Inferior parietal cortex (tissue), 1 donor: ENCODE measurements at regions not wholly inside any gene's neighbourhood (a gene's known extent, or its start where the extent isn't known, plus 50 kb on each side); places are given as distances from the start of the nearest gene placed in this dataset.

Experiments
- DNase-seq: peaks from one replicate; pipeline ENCODE4 v3.0.0-alpha.2; 2016; ENCODE audit errors: extremely low spot score

DNA sequence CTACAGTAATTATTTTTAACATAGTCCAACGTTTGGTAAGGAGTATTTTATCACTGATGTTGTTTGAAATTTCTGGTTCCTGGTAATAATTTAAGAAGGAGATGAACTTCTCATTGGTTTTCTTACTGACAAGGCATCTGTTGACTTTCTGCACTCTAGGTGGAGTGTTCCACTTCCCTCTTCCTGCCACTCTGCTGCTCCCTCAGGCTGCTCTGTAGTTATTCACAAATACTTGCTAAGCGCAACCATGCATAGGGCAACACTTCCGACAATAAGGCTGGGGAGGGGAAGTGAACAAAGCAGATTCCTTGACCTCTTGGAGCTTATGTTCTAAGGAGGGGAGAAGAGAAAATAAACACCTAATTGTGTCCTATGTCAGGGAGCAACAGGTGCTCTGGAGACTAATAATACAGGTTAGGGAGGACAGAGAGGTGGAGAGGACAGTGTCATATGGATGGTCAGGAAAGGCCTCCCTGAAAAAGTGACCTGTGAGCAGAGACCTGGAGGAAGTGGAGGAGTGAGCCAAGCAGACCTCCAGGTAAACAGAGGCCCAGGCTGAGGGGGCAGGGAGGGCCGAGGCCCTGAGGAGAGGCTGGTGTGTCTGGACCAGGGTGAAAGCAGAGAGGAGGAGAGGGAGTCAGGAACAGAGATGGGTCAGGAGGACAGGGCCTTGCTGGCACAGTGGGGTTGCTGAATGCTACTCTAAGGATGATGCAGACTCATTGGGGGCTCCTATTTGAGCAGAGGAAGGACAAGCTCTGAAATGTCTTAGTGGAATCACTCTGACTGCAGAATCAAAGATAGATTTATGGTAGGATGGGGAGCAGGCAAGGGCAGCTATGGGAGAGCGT lies 134.8 kb upstream of the SLC24A3 start:
- DNase-seq = no peak

DNA sequence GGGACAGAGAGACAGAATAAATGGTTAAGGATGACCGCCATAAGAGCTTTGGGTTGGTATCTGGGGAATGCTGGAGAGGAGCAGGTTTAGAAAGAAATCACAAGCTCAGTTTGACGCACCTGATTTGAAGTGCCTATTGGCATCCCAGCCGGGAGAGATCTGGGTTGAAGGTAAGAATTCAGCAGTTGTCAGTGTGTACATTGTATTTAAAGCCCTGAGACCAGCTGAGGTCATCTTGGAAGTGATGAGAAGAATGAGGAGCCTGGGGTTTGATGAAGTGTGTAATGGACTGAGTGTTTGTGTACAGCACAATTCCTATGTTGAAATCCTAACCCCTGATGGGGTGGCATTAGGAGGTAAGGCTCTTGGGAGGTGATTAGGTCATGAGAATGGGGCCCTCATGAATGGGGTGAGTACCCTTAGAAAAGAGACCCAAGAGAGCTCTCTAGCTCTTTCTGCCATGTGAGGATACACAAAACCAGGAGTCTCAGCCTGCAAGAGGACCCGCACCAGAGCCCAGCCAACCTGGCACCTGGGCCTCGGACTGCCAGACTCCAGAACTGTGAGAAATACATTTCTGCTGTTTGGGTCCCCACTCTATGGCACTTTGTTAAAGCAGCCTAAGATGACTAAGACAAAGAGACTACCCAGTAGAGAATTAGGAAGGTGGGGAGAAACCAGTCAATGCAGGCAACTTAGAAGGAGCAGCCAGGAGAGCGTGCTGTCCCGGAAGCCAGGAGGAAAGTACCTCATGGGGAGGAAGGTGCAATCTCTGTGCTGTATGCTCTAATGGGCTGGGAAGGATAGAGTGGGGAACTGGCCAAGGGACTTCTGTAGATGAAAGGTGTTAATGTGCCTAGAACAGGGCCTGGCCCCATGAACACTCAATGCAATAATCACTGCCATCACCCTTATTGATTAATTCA lies 133.7 kb upstream of the SLC24A3 start:
- DNase-seq = no peak

DNA sequence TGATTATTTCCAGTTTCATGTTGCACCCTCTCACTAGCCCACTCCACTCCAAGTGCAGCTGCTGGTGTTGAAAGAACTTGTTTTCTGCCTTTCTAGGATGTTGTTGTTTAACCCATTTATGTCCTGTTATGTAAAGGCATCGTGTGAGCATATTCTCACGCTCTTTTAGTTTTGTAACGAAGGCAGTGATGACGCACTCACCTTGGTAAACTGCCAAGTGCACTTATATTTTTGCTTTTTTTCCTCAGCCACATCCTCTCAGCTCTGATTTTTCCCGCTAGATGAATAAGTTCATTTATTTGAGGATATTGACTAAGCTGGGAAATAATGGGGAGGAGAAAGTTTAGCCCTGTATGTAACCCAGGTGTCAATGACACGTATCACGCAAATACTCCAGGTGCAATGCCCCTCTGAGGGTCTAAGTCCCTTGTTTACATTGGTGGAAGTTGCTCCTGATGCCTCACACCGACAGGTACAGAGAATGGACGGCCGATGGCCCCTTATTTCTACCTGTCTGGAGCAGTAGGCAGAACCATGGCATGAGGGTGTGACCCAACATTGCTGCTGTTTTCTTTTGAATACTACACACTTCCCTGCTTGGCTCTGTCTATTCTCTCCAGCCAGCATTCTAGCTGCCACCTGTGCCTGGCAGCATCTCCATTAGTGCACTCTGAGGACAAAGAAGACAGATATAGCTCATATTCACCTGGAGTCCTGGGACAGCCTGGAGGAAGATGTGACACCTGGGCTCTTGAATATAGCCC lies 132.7 kb upstream of the SLC24A3 start:
- no peak for DNase-seq

DNA sequence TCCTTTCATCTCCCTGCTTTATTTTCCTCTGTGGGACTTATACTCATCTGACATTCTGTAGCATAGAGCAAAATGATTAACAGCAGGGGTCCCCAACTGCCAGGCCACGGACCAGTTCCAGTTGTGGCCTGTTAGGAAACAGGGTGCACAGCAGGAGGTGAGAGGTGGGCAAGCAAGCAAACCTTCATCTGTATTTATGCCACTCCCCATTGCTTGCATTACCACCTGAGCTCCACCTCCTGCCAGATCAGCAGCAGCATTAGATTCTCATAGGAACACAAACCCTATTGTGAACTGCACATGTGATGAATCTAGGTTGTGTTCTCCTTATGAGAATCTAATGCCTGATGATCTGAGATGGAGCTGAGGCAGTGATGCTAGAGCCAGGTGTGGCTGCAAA lies 130.5 kb upstream of the SLC24A3 start:
- no peak for DNase-seq

DNA sequence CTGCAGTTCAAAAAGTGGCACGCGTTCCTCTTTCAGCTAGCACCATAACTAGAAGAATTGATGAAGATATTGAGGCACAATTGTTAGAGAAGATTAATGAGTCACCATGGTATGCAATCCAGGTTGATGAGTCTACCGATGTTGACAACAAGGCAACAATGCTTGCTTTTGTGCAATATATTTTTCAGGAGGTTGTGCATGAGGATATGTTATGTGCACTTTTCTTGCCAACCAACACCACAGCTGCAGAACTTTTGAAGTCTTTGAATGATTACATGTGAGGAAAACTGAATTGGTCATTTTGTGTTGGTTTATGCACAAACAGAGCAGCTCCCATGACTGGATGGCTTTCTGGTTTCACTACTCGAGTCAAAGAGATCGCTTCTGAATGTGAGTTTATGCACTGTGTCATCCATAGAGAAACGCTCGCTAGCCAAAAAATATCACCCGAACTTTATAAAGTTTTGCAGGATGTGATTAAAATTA lies 129.3 kb upstream of the SLC24A3 start:
- no peak for DNase-seq

DNA sequence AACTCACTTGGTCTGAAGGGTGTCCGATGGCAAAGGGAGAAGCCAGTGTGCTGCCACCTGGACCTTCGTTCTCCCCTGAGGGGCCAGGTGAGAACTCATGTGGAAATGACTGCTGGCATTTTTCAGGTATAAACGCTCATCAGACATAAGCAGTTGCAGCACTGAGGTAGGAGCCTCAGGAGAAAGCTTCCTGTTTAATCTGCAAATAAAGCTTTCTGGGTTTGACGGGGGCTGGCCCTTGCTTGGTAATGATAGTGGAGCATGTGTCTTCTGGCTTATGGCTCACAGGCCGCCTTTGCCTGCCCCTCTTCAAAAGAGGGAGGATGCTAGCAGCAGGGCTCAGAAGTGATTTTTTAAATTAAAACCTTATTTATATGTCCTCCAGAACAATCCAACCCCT lies 122.1 kb upstream of the SLC24A3 start:
- DNase-seq = no peak

DNA sequence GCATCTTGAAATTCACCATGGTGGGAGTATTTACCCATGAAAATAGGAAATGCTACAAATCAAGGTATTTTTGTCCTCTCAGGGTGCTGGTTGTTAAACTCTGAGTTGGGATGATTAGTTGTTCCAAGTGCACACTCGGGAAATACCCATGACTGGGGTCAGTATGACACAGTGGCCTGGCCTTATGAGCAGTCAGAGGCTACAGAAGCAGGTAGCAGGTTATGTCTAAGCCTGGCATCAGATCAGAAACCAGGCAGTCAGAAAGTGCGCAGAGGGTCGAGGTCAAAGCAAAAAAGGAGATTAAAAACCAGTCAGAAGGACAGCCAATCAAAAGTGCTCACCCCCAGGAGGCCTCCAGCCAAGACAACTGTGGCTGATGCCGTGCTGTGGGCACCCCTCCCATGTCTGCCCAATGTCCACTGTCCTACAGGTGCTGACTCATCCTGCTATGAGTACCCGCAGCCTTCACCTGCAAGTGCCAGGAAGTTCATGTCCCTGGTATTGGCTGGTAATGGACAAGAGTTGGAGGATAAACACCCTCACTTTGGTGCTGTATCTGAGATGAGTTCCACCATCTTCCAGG lies 117.4 kb upstream of the SLC24A3 start:
- no peak for DNase-seq

DNA sequence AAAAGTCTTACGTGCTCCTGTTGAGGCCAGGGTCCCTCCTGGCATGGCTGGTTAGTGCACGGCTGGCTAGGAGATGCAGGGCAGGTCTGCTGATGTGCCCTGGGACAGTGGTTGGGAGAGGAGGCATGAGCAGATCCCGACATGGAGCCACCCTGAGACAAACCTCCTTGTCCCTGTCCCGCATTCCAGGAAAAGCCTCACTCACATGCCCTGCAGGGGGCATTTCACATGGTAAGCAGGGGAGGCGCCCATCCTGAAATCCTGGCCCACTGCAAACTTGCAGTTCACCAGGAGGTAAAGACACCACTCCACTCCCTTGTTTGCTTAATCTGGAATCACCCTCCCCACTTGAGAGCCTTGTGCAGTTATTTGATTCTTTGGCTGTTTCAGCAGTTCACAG lies 116.7 kb upstream of the SLC24A3 start:
- no peak for DNase-seq

DNA sequence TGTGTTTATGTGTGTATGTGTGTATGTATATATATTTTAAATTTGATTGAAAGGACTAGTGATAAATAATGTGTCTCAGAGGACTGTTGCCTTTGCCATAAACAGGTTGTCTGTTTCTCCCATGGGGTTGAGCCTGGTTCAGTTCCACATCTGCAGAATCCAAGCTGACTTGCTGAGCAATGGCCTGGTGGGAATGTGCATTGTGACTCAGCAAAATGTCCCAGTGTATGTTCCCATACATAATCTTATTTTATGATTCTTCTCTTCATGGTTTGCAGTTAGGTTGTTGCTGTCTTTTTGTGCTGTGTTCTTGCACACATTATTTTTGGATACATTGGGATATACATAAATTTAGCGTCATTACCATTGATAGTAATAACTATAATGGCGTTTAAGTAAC lies 115.6 kb upstream of the SLC24A3 start:
- DNase-seq = no peak

DNA sequence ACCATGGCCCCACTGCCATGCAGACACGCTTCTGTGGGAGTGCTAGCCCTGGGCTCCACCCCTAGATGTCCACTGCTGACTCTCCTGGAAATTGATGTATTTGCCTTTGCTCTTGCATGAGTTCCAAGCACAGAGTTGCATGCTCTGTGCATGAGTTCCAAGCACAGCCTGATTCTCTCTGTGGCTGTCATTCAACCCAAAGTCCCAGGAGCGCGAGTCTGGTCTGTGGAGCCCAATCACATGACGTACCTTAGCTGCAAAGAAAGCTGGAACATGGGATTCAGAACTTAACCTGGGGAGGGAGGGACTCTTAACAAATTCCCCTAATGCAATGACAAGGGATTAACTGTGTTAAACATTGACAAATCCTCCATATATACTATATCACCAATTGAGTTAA lies 114.3 kb upstream of the SLC24A3 start:
- DNase-seq = no peak

DNA sequence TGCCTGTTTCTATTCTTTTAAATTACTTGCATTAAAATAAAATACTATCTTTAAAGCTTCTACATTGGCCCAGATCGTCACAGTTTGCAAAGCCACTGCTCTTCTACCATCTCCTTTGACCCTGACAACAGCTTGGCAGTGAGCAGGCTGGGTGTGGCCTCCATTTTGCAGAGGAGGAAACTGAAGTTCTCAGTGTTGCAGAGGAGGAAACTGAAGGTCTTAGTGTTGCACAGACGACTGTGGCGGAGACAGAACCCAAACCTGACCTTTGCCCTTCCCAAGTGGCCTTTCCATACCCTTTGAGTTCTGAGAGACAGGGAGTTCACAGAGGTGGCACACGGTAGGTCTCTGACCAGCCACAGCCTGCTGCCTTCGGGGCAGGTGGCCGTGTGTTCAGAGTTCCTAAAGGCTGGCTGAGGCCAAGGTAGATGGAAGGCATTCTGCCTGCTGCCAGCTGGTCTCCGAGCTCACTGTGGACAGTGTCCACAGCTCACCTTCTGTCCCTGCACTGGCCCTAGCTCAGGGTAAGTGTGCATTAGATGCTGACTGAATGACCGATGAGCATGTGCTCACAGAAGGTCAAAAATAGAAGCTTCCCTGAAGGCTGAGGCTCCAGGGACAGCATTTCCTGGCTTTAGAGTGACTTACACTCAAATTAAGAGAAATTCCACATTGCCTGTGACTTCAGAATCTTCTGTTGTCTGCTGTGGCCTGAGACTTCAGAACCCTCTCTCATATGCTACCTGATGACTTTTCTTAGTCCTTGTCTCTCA lies 113.5 kb upstream of the SLC24A3 start:
- DNase-seq = no peak

DNA sequence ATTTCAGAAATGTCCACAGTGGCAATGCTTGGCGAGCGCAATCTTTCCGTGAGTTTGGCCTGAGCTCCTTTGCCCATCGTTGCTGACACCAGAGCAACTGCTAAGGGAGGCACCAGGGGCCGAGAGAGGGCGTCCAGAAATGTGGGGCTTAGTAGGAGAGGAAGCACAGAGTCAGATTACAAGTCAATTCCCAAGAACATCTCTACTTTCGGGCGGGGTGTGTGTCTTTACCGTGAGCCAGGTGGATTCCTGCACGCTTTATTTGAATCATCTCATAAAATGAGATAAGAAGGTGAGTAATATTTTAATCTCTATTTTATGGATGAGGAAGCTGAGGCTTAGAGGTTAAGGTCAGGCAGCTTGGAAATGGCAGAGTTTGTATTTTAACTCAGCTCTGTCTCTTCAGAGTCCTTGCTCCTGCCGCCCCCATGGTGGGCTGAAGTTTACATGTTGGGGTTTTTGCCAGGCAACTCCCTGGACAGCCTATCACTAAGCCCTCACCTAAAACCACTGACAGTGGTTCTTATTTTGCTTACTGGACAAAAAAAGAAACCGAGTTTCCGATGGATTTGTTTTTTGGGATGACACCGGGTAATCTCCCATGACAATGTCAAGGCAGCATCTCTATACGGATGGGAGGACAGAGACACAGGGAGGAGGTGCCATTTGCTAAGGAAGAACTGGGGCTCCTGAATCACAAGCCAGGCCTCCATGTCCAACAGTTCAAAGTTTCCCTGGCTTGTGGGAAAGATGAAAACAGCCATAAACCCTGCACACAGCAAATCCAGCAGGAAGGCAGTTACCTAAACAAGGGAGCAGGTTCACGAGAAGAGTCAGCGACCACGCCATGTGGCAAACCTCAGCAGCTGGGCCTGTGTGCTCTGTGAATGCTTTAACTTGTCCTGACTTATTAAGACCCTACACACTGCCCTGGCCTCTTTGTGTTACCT lies 112.6 kb upstream of the SLC24A3 start:
- DNase-seq = no peak

DNA sequence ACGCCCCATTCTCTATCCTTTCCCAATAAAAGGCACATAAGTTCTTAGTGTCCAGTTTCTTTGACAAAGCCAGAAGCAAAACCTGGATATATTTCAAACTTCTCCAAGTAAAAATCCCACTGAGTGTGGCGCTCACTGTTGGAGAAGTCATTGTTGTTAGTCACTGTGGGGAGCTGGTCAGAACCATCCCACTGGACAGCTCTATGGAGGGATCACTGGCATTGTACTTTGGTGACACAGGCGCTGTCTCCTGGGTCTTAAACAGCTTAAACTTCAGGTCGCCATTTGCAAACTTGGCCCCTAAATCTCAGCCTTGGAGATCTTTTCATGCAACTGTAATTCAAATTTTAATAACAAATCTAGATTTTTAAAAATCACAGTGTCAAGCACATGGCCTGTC lies 111.5 kb upstream of the SLC24A3 start:
- DNase-seq = no peak

DNA sequence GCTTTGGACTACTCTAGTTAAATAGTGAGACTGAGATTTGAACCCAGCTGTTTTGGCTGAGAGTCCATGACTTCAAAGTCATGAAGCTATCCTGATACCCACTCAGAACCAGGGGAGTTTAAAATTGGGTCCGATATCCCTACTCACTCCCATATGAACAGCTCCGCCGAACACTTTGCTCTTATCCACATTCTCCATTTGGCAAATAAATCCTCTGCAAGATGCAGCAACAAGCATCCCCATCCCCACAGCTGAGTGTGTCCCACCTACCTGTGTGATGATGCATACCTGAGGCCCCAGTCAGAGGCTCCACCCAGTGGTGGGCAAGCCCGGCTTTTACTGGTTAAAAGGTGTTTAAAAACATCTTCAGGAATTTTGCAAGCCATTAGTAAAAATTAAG lies 108.3 kb upstream of the SLC24A3 start:
- DNase-seq = no peak

DNA sequence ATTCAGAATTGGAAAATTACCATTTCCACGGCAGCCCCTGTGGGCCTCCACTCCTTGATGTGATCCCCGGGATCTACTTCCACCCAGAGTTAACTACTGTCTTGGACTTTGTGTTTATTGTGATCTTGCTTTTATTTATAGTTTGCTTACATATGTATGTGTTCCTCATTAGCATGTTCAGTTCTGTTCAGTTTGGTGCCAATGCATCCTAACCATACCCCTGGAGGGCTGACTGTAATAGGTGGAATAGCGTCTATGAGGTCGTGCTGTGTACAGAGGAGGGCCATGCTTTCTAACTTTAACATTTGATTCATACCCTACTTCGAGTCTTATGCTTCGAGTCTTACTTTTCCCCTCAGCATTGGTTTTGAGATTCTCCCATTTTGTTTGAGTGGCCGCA lies 104.3 kb upstream of the SLC24A3 start:
- DNase-seq = no peak

DNA sequence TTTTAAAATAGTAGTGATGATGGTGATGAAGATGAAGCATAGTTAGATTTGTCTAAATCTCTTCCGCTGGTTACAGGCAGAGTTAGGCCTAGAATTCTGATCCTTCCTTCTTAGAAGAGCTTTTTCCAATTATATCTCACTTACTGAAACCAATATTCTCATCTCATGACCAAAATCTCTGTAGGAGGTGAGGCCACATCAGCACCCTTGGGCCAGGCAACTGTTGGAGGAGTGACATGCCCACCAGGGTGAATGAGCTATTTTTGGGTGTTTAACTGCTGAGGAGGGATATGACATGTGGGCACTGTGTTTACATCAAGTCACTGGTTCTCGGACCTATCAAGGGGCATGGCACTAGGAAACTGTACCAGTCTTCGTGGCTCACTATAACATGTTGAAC lies 102.2 kb upstream of the SLC24A3 start:
- DNase-seq = no peak

DNA sequence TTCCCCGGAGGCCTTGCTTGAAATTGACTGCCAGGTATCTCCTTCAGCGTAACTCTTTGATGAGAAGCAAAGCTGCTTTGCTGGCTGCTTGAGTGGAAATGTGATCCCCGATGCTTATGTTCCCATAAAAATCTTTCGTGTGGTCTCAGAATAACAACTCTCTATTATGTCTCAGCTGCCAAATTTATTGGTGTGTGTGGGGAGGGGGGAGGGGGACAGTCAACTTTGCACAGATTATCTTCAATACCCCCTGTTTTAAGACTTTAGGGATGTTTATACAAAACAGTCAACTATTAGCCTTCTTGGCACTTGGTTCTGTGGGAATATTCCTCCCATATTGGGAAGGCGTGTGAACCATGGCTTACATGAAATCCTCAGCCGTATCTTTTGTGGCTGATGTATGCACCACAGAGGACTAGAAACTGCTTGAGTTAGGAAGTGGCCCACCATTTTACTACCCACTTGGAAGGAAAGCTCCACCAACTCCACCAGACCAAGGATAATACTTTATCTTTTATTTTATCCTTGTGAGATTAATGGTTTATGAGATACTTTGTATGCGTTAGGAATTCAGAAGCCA lies 101.5 kb upstream of the SLC24A3 start:
- no peak for DNase-seq

DNA sequence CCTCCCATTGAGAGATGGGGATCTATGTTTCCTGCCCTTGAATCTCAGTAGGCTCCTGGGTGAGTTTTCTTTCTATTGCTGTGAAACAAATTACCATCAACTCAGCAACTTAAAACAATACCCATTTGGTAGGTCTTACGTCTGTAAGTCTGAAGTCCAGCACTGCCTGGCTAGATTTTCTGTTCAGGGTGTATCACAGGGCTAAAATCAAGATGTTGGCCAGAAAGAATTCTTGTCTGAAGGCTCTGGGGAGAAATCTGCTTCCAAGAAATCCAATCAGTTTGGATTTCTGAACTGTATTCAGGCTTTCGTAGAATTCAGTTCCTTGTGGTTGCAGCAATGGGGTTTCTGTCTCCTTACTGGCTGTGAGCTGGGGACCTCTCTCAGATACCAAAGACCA lies 99.6 kb upstream of the SLC24A3 start:
- no peak for DNase-seq

DNA sequence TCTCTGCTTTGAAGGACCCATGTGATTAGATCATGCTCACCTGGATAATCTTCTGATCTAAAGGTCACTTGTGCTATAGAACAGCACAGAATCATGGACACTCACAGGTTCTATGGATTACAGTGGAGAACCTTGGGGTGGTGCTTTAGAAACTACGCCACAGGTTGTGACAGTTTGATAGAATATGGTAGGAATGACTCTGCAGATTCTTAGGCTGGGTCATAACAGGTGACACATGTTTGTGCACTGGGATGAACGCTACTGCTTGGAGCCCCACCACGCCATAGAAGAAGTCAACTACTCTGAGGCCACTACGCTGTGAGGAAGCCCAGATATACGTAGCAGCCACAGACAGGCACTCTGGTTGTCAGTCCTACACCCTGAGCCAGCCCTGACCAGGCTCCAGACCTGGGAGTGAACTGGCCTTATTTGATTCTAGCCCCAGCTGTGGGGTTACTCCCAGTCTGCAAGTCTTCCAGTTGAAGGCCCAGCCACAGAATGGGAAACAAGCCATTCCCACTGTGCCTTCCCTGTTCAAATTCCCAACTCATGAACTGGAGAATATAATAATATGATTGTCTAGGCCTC lies 99.0 kb upstream of the SLC24A3 start:
- no peak for DNase-seq
